ENCODE measurements at regions not wholly inside any gene's neighbourhood (a gene's known extent, or its start where the extent isn't known, plus 50 kb on each side); places are given as distances from the start of the nearest gene placed in this dataset.

DNA sequence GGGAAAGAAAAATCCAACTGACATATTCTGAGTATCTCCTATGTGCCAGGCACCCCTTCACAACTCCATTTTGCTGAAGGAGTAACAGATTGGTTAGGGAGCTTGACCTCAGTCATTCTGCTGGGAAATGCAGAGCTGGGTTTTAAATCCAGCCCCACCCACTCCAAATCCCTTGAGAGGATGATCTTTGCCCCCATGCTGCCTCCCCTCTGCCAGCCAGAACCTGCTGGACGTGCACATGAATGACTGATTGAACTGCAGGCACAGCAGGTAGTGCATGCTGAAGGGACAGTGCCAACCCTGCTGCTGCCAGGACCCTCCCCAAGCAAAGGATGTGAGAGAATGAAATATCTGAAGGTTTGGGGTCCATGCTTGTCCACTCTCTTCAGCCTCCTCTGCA is 340.9 kb downstream of the BUD13 start:
- FAIRE-seq, result no peak

DNA sequence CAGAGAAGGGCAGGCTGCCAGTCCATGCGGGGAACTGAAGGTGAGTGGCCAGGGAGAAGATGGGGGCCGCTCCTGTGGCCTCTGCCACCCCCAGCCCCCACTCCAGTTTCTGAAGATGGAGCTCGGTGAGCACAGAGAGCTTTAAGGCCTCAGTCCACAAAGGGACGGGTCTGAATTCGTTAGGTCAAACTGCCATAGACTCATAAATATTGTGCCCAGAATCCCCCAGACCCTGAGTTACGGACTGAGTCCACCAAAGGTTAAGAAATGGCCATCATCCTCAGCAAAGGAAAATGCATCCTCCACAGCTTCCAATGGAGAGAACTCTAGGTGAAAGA is 344.2 kb downstream of the BUD13 start:
- no peak for FAIRE-seq

DNA sequence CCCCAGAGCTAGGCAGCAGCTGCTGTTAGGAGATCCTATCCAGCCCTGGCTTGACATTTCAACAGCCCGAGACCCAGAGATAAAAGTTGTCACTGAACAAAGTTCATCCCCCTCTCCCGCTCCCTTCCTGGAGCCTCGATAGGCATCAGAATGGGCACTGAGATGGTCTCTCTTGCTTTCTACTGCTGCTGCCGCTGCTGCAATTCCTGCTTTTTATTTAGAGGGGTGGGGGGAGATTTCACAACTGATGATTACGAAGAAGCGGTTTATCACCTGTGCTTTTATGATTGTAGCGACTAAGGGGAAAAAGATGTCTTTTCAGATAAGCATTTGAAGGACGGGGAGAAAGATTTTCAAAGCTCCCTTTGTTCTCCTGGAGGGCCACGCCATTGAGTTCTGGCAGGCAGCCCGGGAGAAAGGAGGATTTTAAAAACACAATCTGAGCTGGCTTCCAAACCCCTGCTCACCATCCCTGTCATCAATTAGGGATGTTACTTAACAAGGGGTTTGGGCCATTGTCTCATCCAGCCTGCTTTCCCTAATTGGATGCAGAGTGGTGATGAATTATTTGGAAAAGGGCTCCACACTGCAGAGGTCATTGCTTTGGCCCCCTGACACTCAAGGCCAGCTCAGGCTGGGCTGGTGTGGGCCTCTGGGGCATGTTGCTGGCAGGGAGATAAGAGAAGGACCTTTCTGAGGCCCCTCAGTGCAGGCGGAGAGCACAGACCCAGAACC is 344.7 kb downstream of the BUD13 start:
- FAIRE-seq, result no peak

DNA sequence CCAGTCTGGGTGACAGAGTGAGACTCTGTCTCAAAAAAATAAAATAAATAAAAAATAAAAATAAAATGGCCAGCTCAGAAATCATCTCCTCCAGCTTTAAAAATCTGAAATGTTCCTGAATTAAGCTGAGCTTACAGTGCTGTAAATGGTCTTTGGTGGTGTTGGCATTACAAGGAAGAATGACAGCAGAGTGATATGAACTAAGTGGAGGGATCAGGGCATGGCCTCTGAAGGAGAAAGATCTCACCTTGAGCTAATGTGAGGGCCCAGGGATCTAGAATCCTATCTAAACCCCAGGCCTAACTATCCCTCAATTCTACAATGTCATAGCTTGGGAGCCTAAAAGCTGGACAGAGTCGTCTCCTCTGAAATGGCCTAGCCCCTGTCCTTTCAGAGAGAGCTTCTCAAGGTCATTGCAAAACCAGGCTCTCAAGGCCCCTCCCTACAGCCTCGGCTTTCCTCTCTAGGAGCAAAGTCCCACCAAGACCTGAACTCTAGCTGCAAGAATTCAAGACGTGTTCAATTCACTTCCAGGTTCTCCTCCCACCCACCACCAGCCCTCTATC is 345.4 kb downstream of the BUD13 start:
- FAIRE-seq, result no peak

DNA sequence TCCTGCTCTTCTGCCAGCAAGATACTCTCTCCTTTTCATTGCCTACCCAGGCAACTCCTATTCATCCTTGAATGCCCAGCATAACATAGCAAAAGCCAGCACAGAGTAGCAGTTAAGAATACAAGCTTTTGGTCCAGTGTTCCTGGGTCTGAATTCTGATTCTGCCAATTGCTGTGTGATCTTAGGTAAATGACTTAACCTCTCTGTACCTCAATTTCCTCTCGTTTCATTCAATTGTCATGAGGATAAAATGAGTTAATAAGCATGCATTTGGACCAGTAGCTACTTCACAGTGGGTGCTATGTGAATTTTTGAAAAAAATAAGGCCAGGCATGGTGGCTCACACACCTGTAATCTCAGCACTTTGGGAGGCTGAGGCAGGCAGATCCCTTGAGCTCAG is 346.0 kb downstream of the BUD13 start:
- no peak for FAIRE-seq

DNA sequence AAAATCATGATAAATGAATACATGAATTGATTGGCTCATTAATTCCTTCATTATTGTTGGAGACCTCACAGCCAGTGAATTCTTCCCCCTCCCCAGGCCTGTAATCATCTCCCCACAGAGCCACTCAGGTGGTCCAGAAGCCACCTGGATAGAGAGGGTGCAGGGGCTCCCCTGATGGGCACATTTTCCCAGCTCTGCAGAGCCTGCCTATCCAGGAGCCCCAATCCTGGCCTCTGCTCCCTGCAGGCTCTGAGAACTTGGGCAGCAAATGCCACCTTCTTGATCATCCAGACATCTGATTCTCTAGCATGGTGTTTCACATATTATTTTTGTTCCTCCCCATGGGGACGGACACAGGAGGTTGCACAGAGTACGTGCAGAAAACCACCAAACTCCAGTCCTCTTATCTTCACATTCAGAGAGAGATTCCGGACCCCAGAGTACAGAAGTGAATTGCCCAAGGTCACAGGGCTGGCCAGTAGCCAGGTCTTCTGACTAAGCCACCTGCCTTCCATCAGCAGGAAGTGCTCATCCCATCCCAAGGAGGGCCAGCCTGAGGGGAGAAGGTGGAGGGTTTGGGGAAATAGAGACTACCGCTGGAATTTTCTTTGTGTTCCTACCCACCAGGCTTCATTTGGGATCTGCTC is 348.0 kb downstream of the BUD13 start:
- FAIRE-seq, result no peak

DNA sequence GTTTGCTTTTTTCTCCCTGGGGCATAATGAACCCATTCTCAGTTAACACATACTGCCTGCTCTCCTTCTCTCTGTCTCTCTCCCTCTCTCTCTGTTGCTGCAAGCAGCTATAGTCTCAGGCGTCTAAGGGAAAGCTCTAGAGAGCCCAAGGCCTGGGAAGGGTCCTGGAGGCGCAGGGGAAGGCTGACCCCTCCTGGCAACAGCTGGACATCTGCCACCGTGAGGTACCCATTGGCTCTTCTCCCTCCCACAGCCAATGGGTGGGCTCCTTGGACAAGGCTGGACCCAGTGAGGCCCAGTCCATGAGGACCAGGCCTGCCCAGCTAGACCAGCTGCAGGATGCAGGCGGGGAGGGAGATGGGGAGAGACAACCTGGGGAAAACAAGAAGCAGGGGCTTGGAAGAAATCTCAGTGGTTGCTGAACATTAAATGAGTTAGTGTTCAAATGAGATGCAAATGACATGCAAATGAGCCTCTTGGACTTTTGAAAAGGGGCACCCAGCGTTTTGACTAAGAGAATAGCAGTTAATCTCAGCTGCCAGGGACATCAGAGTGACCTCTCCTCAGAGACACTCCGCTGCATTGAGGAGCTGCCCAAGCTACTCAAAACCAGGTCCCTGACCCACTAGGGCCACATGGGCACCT is 349.7 kb downstream of the BUD13 start:
- FAIRE-seq, result no peak

DNA sequence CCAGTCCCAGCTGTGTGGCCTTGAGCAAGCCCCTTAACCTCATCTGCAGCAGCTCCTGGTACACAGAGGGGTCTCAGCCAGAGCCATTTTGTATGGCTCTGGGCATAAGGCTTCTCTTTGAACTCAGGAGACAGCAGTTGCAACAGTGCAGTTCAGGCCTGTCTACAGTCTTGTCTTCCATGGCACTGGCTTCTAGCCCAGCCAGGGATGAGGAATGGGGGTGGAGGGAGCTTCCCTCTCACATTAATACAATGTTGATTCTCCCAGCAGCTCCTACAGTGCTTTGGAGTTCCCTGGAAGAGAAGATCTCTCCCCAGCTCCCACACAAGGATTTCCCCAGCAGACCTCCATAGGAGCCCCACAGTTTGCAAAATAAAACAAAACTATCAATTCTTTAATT is 350.2 kb downstream of the BUD13 start:
- FAIRE-seq, result no peak

DNA sequence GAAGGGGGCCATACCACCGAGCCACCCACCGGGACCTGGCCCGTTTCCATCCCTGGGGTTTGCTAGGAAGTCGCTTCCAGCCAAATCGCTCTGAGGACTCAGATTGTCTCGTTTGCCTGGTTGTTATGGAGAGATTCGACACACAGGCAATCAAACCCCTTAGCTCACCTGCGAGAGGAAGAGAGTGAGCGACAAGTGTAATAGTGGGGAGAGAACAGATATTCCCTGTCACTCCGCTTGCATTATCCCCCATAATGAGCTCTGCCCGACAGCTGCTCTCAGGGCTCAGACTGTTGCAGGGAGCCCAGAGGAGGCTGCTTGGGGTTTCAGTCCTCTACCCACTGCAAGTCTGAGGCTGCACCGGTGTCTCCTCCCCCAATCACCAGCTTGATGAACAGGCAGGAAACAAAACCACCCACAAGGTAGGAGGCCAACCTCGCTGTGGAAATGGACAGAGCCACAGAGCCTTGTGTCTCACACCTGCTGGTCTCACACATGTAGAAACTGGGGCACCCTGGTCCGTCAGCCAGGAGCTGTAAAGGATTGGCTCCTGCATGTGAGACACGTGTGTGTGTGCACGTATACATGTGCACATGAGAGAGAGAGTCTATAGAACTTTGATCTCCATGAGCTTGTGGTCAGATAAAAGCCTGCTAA is 351.1 kb downstream of the BUD13 start:
- no peak for FAIRE-seq

DNA sequence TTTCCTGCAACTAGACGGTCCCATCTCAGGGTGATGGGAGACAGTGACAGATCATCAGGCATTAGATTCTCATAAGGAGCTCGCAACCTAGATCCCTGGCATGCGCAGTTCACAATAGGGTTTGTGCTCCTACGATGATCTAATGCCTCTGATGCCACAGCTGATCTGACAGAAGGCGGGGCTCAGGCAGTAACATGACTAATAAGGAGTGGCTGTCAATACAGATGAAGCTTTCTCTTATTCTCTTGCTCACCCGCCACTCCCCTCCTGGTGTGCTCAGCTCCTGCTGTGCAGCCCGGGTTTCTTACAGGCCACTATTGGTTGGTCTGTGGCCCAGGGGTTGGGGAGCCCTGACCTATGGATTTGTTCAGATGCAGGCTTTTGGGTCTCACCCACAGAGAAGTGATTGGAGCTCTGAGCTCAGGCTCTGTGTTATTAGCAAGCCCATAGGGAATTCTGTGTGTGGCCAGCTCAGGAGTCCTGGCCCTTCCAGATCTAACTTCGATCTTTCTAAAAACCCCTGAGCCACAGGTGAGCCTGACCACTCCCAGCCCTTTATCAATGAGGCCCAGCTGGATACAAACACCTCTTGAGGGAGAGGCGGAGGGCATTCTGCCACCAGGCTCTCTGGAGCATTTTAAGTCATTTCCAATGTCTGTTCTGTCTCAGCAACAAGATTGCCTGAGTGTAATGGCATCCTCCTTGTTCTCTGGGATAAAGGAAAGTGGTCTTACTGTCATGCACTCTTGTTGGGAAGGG is 351.8 kb downstream of the BUD13 start:
- no peak for FAIRE-seq

DNA sequence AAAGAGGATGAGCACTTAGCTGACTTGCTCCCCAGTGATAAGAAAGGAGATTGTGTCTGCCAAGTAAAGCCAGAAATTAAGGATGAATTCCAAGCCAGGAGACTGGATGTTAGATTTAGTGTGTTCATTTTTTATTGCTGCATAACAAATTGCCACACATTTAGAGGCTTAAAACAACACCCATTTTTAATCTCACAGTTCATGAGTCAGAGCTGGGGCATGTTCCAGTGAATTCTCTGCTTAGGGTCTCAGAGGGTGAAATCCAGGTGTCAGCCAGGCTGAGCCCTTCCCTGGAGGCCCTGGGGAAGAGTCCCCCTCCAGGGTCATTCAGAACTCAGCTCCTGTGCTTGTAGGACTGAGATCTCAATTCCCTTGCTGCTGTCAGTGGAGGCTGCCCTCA is 352.8 kb downstream of the BUD13 start:
- no peak for FAIRE-seq

DNA sequence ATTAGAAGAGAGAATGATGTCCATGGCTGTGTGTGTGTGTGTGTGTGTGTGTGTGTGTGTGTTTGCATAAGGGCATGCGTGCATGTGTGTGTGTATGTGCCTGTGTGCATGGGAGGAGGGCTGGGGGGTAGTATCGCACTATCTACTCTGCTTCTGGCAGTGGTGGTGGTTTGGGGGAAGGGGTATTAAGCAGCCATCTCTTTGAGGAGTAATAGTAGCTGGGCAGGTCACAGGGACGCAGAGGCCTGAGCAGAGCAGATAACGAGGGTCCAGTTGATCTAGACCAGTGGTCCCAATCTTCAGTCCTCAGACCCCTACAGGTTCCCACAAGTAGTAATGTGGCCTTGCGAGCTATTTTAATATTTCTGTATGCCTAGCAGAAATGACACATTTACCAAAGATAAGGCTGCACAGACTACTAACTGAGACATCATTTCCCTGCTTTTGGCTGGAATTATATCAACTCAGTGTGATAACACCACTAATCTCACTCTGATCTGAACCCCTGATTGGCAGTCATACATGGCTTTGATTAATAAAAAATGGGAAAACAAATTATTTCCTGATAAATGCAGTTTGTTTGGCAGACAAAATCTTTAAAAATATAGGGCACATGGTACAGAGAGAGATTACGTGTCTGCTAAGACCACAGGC is 354.3 kb downstream of the BUD13 start:
- FAIRE-seq, result no peak

DNA sequence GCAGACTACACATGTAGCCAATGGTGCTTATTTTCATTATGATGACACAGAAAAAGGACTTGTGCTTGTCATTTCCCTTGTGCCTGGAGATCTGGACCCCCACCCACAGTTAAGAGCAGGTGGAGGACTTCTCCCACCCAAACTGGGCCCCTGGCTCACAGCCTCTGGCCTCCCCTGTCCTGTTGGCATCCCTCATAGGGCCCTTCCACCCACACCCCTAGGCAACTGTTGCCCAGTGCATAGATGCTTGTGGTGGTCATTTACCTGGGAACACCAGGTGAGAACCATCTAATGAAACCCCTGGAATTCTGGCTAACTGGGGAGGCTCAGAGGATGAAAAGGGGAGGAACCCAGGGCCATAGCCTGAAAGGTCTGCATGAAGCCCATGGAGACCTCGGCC is 355.9 kb downstream of the BUD13 start:
- no peak for FAIRE-seq

DNA sequence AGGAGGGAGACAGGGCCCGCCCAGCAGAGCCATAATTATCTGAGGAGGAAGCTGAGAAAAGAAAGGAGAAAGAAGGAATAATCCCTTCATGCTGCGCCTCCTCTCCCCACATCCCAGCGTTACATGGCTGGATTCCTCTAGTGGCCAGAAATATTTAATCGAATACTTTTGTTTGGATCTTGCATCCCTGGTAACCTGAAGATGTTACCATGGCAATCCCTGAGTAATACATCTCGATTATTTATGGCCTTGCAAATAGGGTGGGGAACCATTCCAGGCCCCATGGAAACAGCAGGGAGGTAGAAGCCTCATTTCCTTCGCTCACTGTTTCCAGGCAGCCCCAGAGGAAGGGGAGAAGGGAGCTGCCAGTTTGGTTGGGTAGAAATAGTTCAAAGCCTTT is 357.7 kb downstream of the BUD13 start:
- FAIRE-seq, result no peak

DNA sequence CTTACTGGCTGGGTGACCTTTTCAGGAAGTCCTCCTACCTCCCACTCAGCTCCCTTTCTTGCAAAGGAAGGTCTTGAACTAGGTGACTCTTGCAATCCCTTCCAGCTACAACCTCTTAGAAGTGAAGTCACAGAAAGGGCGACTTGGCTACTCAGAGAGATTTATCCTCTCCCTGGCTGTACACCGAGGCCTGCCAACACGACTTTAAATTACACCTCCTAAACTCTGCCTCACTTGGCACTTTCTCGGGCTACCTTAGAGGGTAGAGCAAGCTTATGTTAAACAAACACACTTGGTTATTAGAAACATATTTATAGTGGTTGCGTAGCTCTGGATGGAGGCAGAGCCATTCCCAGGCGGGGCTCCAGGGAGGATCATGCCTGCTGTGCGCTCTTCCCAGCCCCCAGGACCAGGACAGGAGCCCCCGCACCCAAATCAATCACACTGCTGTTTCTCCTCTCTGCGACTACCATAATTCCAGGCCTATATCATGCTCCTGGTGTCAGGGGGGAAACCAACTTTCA is 358.4 kb downstream of the BUD13 start:
- FAIRE-seq, result no peak

DNA sequence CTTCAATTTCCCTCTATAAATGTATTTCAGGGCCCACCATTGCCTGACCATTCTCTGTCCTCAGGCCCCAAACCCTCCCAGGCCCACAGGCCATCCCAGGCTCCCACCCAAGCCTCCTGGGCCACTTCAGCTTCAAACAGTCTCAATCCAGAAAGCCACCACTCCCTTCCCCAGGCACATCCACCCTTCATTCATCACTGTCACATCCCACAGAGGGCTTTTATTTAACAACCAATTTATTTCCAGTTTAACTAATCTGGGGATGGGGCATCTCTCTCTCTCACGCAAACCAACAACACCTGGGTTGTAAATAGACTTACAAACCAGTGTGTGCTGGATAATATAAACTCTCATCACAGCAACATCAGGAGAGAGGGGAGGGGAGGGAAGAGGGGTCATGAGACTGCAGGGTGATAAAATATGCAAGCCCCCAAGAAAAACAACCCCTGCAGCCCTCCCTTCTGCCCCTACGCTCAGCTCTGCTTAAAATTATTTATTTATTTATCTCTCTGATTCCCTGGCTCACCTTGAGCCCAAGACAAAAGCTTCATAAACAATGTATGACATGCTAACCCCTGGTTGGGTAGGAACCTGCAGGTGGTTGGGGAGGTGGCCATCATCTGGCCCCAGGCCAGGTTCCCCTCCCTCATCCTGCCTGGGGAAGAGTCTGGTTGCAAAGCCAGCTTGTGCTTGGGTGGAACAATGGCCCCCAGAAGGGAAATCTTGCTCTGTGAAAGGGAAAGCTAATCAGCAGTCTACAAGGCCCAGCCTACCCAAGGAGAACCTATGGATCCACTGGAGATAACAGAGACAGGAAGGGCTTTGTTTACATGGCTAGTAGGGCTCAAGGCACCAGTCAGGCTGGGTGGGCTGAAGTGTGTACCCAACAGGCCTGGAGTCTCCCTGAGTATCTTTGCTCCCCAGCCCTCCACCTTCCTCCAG is 359.2 kb downstream of the BUD13 start:
- no peak for FAIRE-seq

DNA sequence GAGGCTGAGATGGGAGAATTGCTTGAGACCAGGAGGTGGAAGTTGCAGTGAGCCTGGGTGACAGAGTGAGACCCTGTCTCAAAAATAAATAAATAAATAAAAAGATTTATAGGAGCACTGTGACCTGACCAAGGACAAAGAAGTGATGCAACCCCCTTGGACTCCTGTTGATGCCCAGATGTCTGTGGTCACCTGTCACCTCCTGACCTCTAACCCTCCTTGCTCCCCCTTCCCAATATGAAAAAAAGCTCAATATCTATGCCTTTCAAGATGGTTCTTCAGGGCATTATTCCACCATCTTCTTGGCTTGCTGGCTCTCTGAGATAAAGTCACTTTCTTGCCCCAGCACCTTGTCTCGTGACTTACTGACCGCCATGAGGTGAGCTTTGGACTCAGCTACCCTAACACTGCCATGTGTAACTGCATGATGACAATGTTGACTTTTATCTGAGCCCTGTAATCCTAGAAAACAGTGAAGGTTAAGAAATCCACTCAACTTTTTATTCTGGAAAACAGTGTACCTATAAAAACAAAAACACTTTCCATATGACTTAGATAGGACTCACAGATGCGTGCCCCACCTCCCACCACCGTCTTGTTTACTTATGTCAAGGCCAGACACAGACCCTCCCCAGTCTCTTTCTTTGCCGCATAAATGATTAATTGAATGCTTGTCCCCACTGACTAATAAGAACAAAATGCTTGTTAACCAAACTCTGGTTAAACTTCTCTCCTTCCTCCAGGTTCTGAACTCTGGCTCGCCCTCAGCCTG is 360.5 kb downstream of the BUD13 start:
- no peak for FAIRE-seq

DNA sequence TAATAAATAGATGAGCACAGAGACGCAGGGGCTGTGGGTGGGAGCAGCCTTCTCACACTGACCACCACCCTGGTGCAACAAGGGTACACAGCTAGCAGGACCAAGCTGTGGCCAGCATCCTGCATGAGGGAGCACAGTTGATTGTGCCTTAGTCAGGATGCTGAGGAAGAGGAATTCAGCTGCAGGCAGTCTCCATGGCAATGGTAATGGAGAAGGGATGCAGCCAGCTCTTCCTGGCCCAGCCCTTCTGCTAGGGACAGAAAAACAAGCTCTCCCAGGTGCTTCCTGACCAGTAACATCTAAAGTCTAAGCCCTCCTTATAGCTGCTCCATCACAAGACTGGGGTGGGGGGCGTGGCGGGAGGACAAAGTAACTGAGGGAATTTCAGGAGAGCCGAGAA is 363.5 kb downstream of the BUD13 start:
- FAIRE-seq, result no peak

DNA sequence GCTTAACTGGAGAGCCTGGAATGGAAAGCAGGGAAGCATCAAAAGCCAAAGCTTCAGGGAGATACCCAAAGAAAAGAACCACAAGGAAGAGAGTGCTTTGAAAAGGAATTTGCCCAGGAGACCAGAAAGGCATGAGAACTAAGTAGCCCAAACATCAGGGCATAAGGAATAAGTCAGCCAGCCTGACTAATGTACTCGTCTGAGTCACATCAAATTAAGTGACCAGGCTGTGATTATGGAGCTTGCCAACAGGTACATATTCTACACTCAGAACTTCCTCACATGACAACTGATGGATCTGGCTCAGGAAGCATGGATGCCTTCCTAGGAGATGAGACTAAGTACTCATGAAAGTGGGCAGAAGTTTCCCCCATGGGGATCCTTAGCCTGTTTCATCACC is 366.7 kb downstream of the BUD13 start:
- no peak for FAIRE-seq

DNA sequence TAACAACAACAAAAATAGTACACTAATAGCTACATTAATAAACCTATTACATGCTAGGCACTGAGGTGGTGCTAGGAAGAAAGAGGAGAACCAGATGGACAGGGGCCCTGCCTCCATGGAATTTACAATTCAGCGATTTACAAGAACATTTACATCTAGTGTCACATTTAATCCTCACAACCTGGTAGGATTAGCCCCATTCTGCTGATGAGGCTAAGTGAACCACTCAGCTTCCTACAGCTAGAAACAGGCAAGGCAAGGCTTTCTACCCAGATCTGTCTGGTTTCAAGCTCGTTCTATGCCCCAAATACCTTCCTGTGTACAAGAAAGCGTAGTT is 368.4 kb downstream of the BUD13 start:
- FAIRE-seq, result no peak
